HL-60/S4 (cell line): ENCODE measurements at regions not wholly inside any gene's neighbourhood (a gene's known extent, or its start where the extent isn't known, plus 50 kb on each side); places are given as distances from the start of the nearest gene placed in this dataset.
"Not testable (repeated sequence)": the region's sequence is repeated elsewhere in the genome, so short reads cannot be mapped to it uniquely, and the experiment has no call there.

Experiments used
- in situ Hi-C: fragments of 300-500 bp; cut with MboI; formaldehyde crosslinking; loops from 2 replicates; pipeline ENCODE4 v1.14.3; 2022; ENCODE audit warnings: low sequenced_read_pairs

DNA sequence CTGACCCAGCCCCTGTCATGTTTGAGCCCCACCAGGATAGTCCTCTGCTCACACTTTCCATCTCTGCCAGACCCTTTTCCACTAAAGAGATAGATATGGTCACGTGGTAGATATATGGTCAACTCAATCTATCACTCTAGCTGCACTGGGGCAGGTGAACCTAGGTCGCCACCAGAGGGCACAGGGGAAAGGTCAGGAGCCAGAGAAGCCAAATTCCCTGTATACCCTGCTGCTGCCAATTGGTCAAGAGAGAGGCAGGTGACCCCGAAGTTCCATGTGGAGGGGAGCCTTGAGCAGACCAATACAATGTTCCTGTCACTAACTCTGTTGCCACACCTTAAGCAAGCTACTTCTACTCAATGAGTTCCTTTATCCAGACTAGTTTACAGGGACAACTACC lies 101.1 kb upstream of the GALNT18 start:
- in situ Hi-C loops, result no loop called here

DNA sequence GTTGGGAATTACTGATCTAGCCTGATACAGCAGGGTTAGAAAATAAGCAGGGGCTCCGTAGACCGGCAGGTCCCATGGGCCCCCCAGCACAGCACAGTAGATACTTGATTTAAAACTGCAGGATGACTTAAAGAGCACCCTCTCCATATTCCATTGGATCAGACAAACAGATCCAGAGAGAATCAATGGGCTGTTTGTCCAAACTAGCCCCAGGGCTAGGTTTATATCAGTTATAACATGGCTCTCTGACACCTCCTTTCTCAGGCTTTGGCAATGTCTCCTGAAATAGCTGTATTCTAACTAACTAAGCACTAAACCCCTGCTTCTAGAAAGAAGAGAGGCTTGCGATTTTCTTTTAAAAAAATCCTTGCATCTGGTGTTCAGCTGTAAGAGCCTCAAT lies 100.4 kb upstream of the GALNT18 start:
- in situ Hi-C loops, result no loop called here

DNA sequence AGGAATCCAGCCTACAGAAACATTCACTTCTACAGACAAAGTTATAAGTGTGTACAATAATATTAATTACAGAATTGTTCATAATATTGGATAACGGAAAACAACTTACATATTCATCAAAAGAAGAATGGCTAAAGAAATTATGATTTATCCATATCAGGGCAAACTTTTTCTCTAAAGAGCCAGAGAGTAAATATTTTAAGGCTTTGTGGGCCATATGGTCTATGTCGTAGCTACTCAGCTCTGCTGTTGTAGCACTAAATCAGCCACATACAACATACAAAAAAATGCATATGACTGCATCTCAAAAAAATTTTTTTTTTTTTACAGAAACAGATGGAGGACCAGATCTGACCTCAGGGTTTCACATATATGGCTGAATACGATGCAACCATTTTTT lies 96.7 kb upstream of the GALNT18 start:
- in situ Hi-C loops, result no loop called here

DNA sequence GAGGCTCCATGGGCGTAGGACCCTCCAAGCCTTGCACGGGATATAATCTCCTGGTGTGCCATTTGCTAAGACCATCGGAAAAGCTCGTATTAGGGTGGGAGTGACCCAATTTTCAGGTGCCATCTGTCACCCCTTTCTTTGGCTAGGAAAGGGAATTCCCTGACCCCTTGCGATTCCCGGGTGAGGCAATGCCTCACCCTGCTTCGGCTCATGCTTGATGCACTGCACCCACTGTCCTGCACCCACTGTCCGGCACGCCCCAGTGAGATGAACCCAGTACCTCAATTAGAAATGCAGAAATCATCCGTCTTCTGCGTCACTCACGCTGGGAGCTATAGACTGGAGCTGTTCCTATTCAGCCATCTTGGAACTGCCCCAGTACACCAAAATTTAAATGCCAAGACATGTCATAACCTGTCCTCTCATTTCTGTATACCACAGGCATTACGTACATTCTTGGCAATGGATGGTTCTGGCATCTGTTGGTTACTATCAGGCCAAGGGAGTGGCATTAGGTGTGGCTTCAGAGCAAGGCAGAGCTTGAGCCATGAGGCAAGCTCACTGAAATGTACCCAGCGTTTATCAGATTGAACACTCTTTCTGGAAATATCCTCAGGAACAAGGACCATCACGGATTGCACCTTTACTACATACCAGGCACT lies 95.4 kb upstream of the GALNT18 start:
- in situ Hi-C loops, result no loop called here

DNA sequence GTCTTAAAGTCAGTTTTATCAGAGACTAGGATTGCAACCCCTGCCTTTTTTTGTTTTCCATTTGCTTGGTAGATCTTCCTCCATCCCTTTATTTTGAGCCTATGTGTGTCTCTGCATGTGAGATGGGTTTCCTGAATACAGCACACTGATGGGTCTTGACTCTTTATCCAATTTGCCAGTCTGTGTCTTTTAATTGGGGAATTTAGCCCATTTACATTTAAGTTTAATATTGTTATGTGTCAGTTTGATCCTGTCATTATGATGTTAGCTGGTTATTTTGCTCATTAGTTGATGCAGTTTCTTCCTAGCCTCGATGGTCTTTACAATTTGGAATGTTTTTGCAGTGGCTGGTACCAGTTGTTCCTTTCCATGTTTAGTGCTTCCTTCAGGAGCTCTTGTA lies 93.3 kb upstream of the GALNT18 start:
- in situ Hi-C loops, result not testable (repeated sequence)

DNA sequence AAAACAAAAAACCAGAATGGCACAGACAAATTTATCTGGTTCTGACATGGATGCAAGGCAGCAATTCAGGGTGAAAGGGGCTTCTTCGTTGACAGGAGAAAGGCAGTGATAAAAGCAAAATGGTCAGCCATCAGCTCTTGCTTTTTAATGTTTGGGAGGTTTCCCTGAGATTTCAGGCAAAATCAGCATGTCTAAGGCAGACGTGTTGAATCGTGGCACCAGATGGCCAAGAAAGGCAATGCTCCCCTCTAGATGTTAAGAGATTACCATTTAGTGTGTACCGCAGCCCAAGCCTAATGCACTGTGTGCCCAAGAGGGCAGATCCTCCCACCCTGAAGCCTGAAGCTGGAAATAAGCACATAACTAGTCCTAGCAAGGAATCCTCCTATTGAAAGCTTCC lies 88.8 kb upstream of the GALNT18 start:
- in situ Hi-C loops, result no loop called here

DNA sequence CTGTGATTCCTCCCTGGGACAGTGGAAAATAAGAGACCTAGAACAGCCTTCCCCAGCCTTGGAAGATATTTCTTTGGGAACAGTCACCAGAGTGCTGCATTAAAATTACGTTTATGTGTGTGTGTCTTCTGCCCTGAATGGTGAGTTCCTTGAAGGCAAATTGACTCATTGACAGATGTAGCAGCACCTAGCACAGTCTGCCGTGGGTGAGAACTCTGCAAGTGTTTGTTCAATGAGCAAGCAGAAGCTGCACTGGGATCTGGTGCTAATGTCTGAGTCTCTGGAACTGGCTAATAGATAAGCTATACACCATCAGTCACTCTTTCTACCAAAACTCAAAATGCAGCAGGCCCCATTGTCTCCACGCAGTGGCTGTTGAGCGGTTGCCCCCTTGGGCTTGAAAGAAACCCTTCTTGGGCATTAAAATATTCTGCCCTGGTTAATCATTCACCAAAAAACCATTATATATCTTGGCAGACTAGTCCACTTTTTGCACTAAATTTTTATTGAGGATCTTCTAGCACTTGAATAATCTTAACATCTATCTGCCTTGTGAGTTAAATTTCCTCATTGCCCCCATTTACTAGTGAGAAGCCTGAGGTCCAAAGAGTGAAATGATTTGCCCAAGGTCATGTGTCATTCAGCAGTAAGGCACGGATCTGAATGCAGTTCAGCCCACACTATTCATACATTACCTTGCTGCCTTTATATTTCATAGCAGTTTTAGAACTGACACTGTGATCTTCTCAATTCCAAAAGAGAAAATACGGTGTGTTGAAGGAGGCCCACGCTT lies 87.8 kb upstream of the GALNT18 start:
- in situ Hi-C loops, result no loop called here

DNA sequence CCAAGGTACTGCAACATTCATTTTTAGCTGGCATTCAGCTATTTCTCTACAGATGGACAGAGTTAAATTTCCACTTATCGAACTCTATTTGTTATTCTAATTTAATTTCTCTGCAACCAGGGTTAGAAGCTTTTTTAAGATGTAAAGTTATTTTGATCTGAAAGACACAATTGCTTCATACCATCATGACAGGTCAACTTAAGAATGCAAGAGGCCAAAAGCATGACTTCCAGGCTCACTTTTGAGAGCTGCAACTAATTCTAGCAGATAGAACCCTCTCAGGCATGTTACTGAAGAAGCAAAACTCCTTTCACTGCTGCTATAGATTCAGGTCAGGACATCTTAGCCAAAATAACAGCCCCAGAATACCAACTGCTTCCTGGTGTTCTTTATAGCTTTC lies 86.5 kb upstream of the GALNT18 start:
- in situ Hi-C loops, result no loop called here

DNA sequence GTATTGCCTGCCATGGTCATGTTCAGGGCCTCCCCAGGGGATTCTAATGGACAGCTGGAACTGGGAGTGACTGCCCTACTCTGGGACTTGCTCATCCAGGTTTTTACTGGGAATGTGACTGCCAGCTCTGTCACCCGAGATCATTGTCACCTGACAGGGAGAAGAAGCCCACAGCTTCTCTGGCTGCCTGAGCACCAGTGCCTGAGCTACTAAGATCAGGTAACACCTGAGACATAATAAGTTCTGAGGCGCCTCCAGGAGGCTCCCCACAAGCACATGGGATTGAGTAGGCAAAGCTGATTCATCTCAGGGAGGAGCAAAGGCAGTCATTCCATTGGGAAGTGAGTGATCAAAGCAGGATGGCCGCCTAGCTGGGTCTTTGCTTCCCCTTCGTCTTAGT lies 84.2 kb upstream of the GALNT18 start:
- in situ Hi-C loops, result no loop called here

DNA sequence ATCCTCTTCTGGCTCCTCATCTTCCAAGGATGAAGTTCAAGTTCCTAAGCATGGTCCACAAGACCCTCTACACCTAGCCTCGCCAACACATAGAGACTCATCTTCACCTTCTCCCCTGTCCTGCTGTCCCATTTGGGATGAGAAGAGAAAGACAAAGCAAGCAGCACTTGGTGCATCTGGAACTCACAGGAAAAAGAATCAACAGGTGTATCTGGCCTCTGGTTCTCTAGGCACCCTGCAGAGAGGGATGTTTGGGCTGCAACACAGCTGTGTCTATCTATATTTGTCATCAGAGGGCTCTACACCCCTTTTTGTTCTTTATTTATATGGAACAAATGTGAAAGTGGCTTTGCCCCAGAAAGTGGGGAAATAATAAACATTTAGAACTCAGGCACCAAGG lies 82.1 kb upstream of the GALNT18 start:
- in situ Hi-C loops, result no loop called here

DNA sequence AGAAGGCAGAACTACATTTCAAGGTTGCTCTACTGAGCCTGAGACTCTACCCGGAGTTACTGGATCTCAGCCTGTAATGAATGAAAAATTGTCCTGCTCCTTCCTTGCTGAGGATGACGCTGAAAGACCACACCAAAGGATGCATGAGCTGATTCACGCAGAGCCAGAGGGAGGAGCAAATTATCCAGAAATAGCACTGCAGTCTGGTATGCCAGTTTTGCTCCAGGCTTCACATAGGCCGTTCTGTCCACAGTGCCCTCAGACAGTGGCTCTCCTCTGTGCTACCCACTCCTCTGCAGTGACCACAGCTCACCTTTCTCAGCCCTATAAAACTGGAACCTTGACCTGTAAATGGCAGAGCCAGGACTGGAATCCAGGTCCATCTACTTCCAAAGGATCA lies 79.3 kb upstream of the GALNT18 start:
- in situ Hi-C loops, result no loop called here

DNA sequence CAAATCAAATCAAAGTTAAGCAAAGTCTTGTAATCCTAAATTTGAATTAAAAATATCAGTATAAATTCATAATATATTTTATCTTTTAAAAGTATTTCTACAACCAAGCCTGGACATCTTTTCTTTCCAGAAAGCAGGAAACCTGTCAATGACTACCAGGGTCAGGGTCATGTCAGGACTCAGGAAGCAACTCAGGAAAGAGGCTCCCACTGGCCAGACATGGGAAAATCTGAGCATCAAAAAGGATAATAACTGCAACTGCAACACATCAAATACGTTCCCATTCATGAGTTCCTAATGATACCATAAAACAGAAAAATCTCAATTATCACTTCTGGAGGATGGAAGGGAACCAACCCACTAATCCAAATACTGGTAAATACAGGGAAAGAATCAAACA lies 76.0 kb upstream of the GALNT18 start:
- in situ Hi-C loops, result no loop called here

DNA sequence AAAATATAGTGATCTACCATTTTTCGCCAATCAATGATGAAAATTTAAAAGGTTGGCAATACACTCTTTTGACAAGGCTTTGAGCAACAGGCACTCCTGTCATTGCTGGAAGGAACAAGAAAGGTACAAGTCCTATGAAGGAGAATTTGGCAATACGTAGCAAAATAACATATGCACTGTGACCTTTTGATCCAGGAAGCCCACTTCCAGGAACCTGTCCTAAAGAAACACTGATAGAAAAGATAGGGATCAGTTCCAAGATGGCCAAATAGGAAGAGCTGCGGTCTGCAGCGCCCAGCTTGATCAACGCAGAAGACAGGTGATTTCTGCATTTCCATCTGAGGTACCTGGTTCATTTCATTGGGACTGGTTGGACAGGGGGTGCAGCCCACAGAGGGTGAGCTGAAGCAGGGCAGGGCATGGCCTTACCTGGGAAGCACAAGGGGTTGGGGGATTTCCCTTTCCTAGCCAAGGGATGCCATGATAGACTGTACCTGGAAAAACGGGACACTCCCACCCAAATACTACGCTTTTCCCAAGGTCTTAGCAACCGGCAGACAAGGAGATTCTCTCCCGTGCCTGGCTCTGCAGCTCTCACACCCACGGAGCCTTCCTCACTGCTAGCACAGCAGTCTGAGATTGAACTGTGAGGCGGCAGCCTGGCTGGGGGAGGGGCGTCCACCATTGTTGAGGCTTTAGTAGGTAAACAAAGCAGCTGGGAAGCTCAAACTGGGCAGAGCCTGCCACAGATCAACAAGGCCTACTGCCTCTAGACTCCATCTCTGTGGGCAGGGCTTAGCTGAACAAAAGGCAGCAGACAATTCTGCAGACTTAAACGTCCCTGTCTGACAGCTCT lies 69.7 kb upstream of the GALNT18 start:
- in situ Hi-C loops, result no loop called here

DNA sequence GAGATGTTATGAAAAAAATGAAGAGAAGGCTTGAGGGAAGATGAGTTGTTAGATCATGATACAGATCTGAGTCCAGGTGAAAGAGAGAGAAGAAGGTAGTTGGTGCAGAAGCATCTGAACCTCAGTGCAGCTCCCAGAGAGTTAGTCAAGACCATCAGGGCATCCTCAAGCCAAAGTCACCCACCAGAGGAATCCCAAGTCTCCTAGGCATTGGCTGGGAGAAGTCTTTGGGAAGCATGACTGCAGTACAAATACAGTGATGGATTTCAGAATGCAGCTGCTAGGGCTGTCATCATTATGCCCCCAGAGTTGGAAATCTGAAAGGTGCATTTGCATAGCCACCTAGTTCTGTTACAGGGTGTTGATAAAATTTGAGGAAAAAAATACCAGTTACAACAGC lies 59.7 kb upstream of the GALNT18 start:
- in situ Hi-C loops, result no loop called here

DNA sequence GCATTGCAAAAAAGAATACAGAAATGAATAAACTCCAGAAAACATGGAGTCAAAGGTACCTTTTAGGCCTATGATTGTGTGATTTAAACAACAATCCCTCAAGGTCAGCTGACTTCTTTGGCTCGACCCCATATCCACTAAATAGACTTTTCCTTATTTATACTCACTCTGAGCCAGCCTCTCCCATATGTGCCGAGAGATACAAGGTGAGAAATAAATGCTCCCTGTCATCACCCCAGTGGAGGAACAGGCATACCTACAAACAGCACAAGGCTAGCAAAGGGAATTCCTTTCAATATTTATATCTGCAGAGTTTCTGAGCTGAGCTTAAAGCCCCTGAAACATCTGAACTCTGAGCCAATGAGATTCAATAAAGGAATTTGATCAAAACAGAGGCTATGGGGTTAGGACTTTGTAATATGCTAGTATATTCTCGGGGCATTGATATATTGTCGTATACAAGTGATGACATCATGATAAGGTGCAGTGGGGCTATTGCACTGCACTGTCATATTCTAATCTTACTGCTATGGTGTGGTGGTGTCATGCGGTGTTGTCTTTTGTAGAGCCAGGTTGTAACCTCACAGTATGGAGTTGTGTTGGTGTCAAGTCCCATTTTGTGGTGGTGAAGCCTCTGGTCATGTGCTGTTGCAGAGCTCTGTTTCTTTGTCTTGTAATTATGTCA lies 56.0 kb upstream of the GALNT18 start:
- in situ Hi-C loops, result no loop called here

DNA sequence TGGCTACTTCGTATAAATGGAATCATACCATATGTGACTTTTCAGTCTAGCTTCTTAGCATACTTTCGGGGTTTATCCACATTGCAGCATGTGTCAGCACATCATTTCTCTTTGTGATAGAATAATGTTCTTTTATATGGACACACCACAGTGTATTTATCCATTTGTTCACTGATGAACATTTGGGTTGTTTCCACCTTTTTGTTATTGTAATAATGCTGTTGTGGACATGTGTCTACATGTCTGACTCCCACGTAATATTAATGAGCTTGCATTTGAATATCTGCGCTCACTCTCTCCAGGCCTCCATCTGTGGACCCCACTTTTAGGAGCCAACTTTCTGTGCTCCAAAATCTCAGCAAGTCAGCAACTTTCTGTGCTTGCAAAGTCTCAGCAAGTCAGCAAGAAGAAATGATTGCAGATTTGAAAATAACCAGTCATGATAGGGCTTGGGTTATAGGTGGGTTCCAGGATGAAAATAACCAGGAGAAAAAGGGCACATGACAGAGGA lies 53.9 kb upstream of the GALNT18 start:
- in situ Hi-C loops, result no loop called here

DNA sequence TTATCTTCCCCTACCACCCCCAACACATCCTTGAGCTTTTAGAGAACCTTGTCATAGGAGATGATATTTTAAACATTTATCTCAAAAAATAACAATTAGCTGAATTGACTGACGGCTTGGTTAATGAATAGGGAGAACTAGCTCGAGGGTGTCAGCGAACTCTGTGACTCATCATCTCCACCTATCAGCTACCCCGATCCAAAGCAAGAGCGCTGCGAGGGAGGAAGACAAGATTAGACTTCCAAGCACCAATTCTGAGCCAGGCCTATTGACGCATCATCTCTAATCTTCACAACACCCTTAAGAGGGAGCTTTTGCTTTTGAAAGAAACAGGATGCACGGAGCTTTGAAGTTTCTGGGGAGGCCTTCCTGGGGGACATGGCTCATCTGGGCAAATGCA lies 51.0 kb upstream of the GALNT18 start:
- in situ Hi-C loops, result no loop called here

DNA sequence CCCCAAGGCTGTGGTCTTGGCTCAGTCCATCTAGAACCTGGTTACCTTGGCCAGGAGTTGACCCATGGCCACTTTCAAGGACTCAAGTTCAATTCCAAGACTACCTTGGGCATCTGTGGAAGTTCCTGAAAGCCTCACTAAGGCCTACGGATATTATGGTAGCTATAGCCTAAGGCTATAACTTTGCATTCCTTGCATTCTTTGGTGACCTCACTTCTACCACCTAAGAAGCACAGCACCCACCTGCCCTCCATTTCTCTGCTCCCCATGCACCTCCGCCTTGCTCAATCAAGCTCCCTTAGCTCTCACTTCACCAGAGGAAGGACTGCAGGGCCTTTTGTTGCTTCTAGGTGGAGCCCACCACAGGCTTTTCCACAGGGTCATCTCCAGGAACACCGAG lies 50.3 kb upstream of the GALNT18 start:
- in situ Hi-C loops, result no loop called here
